ENCODE measurements at regions not wholly inside any gene's neighbourhood (a gene's known extent, or its start where the extent isn't known, plus 50 kb on each side); places are given as distances from the start of the nearest gene placed in this dataset.

DNA sequence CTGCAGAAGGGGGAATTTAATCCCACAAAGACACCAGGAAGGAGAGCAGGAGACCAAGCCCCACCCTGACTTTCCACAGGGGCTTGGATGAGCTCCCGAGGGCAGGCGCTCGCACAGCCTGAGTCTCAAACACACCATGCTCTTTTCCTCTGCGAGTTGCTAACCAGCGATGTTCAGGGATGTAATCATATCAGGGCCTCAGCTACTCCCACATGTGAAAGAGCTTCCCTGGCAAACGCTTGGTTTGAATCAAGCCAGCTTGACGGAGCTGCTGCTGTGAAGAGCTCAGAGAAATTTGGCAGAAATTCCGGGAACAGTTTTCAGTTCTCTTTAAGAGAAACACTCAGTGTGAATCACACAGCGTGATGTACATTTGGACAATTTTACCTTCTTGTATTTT lies 385.8 kb downstream of the GALR1 start:
- ATAC-seq: no peak
- no peak for TF ChIP-seq GLIS3 (CRISPR knock-in tag; IDR thresholded peaks at IDR 0.05)
- no peak for TF ChIP-seq ESRRG (CRISPR knock-in tag; IDR thresholded peaks at IDR 0.05)
- no peak for TF ChIP-seq ZFP3 (CRISPR knock-in tag; IDR thresholded peaks at IDR 0.05)
- TF ChIP-seq ZNF565 (CRISPR knock-in tag; conservative IDR thresholded peaks at IDR 0.05; ENCODE audit: low read depth): no peak
- no peak for TF ChIP-seq CSDC2 (CRISPR knock-in tag; IDR thresholded peaks at IDR 0.05)
- TF ChIP-seq ISL1 (CRISPR knock-in tag; IDR thresholded peaks at IDR 0.05): no peak
- TF ChIP-seq TOX (CRISPR knock-in tag; IDR thresholded peaks at IDR 0.05; ENCODE audit: borderline replicate concordance): no peak
- no peak for TF ChIP-seq ZFP30 (CRISPR knock-in tag; IDR thresholded peaks at IDR 0.05)
- TF ChIP-seq PPARA (CRISPR knock-in tag; IDR thresholded peaks at IDR 0.05; ENCODE audit: borderline replicate concordance): no peak
- TF ChIP-seq, protein P1, sequence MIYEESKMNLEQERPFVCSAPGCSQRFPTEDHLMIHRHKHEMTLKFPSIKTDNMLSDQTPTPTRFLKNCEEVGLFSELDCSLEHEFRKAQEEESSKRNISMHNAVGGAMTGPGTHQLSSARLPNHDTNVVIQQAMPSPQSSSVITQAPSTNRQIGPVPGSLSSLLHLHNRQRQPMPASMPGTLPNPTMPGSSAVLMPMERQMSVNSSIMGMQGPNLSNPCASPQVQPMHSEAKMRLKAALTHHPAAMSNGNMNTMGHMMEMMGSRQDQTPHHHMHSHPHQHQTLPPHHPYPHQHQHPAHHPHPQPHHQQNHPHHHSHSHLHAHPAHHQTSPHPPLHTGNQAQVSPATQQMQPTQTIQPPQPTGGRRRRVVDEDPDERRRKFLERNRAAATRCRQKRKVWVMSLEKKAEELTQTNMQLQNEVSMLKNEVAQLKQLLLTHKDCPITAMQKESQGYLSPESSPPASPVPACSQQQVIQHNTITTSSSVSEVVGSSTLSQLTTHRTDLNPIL (CRISPR knock-in tag; IDR thresholded peaks at IDR 0.05; ENCODE audit: low read depth): no peak
- TF ChIP-seq, protein P2, sequence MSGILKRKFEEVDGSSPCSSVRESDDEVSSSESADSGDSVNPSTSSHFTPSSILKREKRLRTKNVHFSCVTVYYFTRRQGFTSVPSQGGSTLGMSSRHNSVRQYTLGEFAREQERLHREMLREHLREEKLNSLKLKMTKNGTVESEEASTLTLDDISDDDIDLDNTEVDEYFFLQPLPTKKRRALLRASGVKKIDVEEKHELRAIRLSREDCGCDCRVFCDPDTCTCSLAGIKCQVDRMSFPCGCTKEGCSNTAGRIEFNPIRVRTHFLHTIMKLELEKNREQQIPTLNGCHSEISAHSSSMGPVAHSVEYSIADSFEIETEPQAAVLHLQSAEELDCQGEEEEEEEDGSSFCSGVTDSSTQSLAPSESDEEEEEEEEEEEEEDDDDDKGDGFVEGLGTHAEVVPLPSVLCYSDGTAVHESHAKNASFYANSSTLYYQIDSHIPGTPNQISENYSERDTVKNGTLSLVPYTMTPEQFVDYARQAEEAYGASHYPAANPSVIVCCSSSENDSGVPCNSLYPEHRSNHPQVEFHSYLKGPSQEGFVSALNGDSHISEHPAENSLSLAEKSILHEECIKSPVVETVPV (CRISPR knock-in tag; IDR thresholded peaks at IDR 0.05): no peak
- TF ChIP-seq OSR1 (CRISPR knock-in tag; IDR thresholded peaks at IDR 0.05): no peak
- TF ChIP-seq, protein P3, sequence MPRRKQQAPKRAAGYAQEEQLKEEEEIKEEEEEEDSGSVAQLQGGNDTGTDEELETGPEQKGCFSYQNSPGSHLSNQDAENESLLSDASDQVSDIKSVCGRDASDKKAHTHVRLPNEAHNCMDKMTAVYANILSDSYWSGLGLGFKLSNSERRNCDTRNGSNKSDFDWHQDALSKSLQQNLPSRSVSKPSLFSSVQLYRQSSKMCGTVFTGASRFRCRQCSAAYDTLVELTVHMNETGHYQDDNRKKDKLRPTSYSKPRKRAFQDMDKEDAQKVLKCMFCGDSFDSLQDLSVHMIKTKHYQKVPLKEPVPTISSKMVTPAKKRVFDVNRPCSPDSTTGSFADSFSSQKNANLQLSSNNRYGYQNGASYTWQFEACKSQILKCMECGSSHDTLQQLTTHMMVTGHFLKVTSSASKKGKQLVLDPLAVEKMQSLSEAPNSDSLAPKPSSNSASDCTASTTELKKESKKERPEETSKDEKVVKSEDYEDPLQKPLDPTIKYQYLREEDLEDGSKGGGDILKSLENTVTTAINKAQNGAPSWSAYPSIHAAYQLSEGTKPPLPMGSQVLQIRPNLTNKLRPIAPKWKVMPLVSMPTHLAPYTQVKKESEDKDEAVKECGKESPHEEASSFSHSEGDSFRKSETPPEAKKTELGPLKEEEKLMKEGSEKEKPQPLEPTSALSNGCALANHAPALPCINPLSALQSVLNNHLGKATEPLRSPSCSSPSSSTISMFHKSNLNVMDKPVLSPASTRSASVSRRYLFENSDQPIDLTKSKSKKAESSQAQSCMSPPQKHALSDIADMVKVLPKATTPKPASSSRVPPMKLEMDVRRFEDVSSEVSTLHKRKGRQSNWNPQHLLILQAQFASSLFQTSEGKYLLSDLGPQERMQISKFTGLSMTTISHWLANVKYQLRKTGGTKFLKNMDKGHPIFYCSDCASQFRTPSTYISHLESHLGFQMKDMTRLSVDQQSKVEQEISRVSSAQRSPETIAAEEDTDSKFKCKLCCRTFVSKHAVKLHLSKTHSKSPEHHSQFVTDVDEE (CRISPR knock-in tag; IDR thresholded peaks at IDR 0.05): no peak
- TF ChIP-seq ARNTL (CRISPR knock-in tag; IDR thresholded peaks at IDR 0.05; ENCODE audit: borderline replicate concordance, low read depth): no peak
- TF ChIP-seq ZNF70 (CRISPR knock-in tag; IDR thresholded peaks at IDR 0.05): no peak
- TF ChIP-seq, protein P4, sequence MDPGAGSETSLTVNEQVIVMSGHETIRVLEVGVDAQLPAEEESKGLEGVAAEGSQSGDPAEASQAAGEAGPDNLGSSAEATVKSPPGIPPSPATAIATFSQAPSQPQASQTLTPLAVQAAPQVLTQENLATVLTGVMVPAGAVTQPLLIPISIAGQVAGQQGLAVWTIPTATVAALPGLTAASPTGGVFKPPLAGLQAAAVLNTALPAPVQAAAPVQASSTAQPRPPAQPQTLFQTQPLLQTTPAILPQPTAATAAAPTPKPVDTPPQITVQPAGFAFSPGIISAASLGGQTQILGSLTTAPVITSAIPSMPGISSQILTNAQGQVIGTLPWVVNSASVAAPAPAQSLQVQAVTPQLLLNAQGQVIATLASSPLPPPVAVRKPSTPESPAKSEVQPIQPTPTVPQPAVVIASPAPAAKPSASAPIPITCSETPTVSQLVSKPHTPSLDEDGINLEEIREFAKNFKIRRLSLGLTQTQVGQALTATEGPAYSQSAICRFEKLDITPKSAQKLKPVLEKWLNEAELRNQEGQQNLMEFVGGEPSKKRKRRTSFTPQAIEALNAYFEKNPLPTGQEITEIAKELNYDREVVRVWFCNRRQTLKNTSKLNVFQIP (CRISPR knock-in tag; IDR thresholded peaks at IDR 0.05; ENCODE audit: borderline replicate concordance, low read depth): no peak
- TF ChIP-seq ZC3H10 (CRISPR knock-in tag; IDR thresholded peaks at IDR 0.05): no peak
- TF ChIP-seq BACH2 (CRISPR knock-in tag; IDR thresholded peaks at IDR 0.05; ENCODE audit: borderline replicate concordance): no peak

DNA sequence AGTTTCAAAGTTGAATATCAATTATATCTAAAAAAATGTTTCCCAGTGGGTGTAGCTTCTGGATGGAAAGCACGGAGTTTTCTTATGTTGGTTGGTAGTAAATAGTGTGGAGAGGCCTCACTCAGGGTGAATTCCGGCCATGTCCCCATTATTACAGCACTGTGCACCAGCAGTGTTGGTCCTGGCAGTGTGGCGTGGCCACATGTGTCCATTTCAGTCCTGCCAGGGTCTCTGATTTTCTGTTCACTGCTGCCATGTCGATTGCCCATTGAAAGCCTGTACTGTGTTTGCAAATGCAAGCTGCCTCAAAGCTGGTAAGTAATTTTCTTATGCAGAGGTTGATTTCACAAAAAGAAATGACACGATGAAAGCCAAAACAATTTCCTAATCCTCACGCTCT lies 386.2 kb downstream of the GALR1 start:
- no peak for ATAC-seq
- TF ChIP-seq, protein P2 (CRISPR knock-in tag; IDR thresholded peaks at IDR 0.05): no peak
- no peak for TF ChIP-seq ZNF70 (CRISPR knock-in tag; IDR thresholded peaks at IDR 0.05)

DNA sequence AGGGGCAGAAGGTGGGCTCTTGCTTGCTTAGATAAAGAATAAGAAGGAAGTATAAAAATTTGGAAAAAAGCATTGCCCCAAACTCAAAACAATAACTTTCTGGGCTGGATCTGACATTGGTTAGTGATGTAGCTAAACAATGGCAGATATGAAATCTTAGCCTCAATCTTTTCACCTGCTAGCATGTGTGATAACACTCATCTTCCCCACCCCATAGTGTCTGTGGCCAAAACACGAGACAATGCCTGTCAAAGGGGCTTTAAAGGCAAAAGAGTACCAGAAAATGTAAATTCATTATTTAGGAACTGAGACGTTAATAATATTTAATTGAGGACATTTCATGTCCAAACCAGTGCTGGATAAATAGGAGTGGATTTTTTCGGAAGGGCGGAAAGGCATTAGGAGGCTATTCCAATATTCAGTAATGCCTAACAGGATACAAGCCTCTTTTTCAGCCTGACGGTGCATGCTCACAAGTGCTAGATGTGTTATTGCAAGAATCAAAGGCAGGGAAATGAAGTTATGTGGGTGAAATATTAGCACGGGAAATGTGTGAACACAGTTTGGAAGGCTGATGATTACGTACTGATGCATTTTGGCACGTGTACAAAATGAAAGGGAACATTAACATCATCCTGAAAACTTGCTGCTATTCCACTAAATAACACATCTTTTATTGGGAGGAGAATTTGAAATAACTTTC lies 395.7 kb downstream of the GALR1 start:
- no peak for ATAC-seq
- TF ChIP-seq, protein P4 (CRISPR knock-in tag; IDR thresholded peaks at IDR 0.05; ENCODE audit: borderline replicate concordance, low read depth): no peak
- TF ChIP-seq ZNF70 (CRISPR knock-in tag; IDR thresholded peaks at IDR 0.05): no peak
- TF ChIP-seq ZFP3 (CRISPR knock-in tag; IDR thresholded peaks at IDR 0.05): no peak
- TF ChIP-seq, protein P3 (CRISPR knock-in tag; IDR thresholded peaks at IDR 0.05): no peak
- TF ChIP-seq, protein P5, sequence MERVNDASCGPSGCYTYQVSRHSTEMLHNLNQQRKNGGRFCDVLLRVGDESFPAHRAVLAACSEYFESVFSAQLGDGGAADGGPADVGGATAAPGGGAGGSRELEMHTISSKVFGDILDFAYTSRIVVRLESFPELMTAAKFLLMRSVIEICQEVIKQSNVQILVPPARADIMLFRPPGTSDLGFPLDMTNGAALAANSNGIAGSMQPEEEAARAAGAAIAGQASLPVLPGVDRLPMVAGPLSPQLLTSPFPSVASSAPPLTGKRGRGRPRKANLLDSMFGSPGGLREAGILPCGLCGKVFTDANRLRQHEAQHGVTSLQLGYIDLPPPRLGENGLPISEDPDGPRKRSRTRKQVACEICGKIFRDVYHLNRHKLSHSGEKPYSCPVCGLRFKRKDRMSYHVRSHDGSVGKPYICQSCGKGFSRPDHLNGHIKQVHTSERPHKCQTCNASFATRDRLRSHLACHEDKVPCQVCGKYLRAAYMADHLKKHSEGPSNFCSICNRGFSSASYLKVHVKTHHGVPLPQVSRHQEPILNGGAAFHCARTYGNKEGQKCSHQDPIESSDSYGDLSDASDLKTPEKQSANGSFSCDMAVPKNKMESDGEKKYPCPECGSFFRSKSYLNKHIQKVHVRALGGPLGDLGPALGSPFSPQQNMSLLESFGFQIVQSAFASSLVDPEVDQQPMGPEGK (CRISPR knock-in tag; IDR thresholded peaks at IDR 0.05; ENCODE audit: borderline replicate concordance): no peak
- no peak for TF ChIP-seq ARNTL (CRISPR knock-in tag; IDR thresholded peaks at IDR 0.05; ENCODE audit: borderline replicate concordance, low read depth)
- no peak for TF ChIP-seq CSDC2 (CRISPR knock-in tag; IDR thresholded peaks at IDR 0.05)
- TF ChIP-seq TCF4 (CRISPR knock-in tag; IDR thresholded peaks at IDR 0.05; ENCODE audit: borderline replicate concordance): no peak
